ENCODE measurements at regions not wholly inside any gene's neighbourhood (a gene's known extent, or its start where the extent isn't known, plus 50 kb on each side); places are given as distances from the start of the nearest gene placed in this dataset.

GRCh38 chr7:106566196-106566595 is 94.8 kb downstream of the CCDC71L start:
- Histone ChIP-seq H3K4me1 (ENCODE audit: control insufficient read depth in 2 of 3, insufficient read depth in 2 of 3, low read depth in 1 of 3, low read length in 3 of 3) (no peaks in the 10 kb centered on the region), H3K4me3 (ENCODE audit: low read length in 3 of 3) (no peak overlapping the region), H3K36me3 (ENCODE audit: control insufficient read depth in 2 of 3, insufficient read depth in 3 of 3, low read length in 3 of 3) (no peaks in the 10 kb centered on the region), H3K27ac (ENCODE audit: low read depth in 2 of 2, low read length in 2 of 2) (no peak overlapping the region), H3K9ac (ENCODE audit: low read length in 3 of 3) (no peak overlapping the region), H3K27me3 (ENCODE audit: control insufficient read depth, insufficient read depth, low read length) (no peaks in the 10 kb centered on the region), H3K9me3 (ENCODE audit: control insufficient read depth in 2 of 3, insufficient read depth in 1 of 3, low read length in 3 of 3) (no peaks in the 10 kb centered on the region)
- intact Hi-C loops (cut with DNase I), result no loop called here
- no peak for TF ChIP-seq CTCF (IDR thresholded peaks at IDR 0.05; ENCODE audit: borderline replicate concordance, extremely low read depth, insufficient read depth)
- FAIRE-seq, result no peak
- no peak for DNase-seq

GRCh38 chr7:106565428-106565827 is 95.5 kb downstream of the CCDC71L start:
- H3K36me3 ChIP-seq (ENCODE audit: control insufficient read depth in 2 of 3, insufficient read depth in 3 of 3, low read length in 3 of 3), result no peaks in the 10 kb centered on the region
- H3K9me3 ChIP-seq (ENCODE audit: control insufficient read depth in 2 of 3, insufficient read depth in 1 of 3, low read length in 3 of 3), result no peaks in the 10 kb centered on the region
- DNase-seq (no peak), FAIRE-seq (no peak)
- no peak overlapping the region for H3K9ac ChIP-seq (ENCODE audit: low read length in 3 of 3)
- H3K27me3 ChIP-seq (ENCODE audit: control insufficient read depth, insufficient read depth, low read length), result no peaks in the 10 kb centered on the region
- intact Hi-C loops (cut with DNase I), result no loop called here
- TF ChIP-seq CTCF (IDR thresholded peaks at IDR 0.05; ENCODE audit: borderline replicate concordance, extremely low read depth, insufficient read depth), result no peak
- no peak overlapping the region for H3K27ac ChIP-seq (ENCODE audit: low read depth in 2 of 2, low read length in 2 of 2)
- no peaks in the 10 kb centered on the region for H3K4me1 ChIP-seq (ENCODE audit: control insufficient read depth in 2 of 3, insufficient read depth in 2 of 3, low read depth in 1 of 3, low read length in 3 of 3)
- H3K4me3 ChIP-seq (ENCODE audit: low read length in 3 of 3), result no peak overlapping the region

GRCh38 chr7:106563466-106564150 is 97.3 kb downstream of the CCDC71L start:
- no peak overlapping the region for H3K9ac ChIP-seq (ENCODE audit: low read length in 3 of 3)
- FAIRE-seq (no peak), DNase-seq (no peak)
- H3K4me3 ChIP-seq (ENCODE audit: low read length in 3 of 3), result no peak overlapping the region
- H3K27ac ChIP-seq (ENCODE audit: low read depth in 2 of 2, low read length in 2 of 2), result no peak overlapping the region
- no peak for TF ChIP-seq CTCF (IDR thresholded peaks at IDR 0.05; ENCODE audit: borderline replicate concordance, extremely low read depth, insufficient read depth)
- no peaks in the 10 kb centered on the region for H3K9me3 ChIP-seq (ENCODE audit: control insufficient read depth in 2 of 3, insufficient read depth in 1 of 3, low read length in 3 of 3)
- no peaks in the 10 kb centered on the region for H3K27me3 ChIP-seq (ENCODE audit: control insufficient read depth, insufficient read depth, low read length)
- H3K4me1 ChIP-seq (ENCODE audit: control insufficient read depth in 2 of 3, insufficient read depth in 2 of 3, low read depth in 1 of 3, low read length in 3 of 3), result no peaks in the 10 kb centered on the region
- H3K36me3 ChIP-seq (ENCODE audit: control insufficient read depth in 2 of 3, insufficient read depth in 3 of 3, low read length in 3 of 3), result no peaks in the 10 kb centered on the region
- intact Hi-C loops (cut with DNase I), result no loop called here
